RWPE2 (cell line): ENCODE measurements at regions not wholly inside any gene's neighbourhood (a gene's known extent, or its start where the extent isn't known, plus 50 kb on each side); places are given as distances from the start of the nearest gene placed in this dataset.

ENCODE experiments used
- ATAC-seq: fragments of 200-7000 bp; cut with Tn5 transposase; 3 replicates; pipeline ENCODE4 v1.9.1; 2021; ENCODE audit warnings: low read depth
- DNase-seq: peaks from one replicate; pipeline ENCODE4 v3.0.0-alpha.2; 2020; ENCODE audit warnings: low spot score
- H3K27ac ChIP-seq: fragments of 450-650 bp; 2 replicates; pipeline ENCODE4 v1.5.1; 2017; ENCODE audit warnings: mild to moderate bottlenecking; ENCODE audit not compliant: poor library complexity, severe bottlenecking
- H3K27me3 ChIP-seq: fragments of 250-450 bp; sonication (Bioruptor Pico); 2 replicates; pipeline ENCODE4 v1.5.1; 2021; ENCODE audit warnings: mild to moderate bottlenecking, moderate library complexity; ENCODE audit not compliant: insufficient read depth, poor library complexity, severe bottlenecking
- H3K36me3 ChIP-seq: fragments of 250-450 bp; sonication (Bioruptor Pico); 2 replicates; pipeline ENCODE4 v1.5.1; 2020; ENCODE audit warnings: low read depth, mild to moderate bottlenecking, moderate library complexity
- H3K4me1 ChIP-seq: fragments of 250-450 bp; sonication (Bioruptor Pico); 2 replicates; pipeline ENCODE4 v1.5.1; 2021; ENCODE audit warnings: mild to moderate bottlenecking, moderate library complexity; ENCODE audit not compliant: insufficient read depth, poor library complexity, severe bottlenecking
- H3K4me3 ChIP-seq: fragments of 250-450 bp; sonication (Bioruptor Pico); 2 replicates; pipeline ENCODE4 v1.5.1; 2021; ENCODE audit warnings: mild to moderate bottlenecking, moderate library complexity; ENCODE audit not compliant: severe bottlenecking
- H3K9me3 ChIP-seq: fragments of 250-450 bp; sonication (Bioruptor Pico); 2 replicates; pipeline ENCODE4 v1.5.1; 2021; ENCODE audit warnings: mild to moderate bottlenecking, moderate library complexity; ENCODE audit not compliant: severe bottlenecking
- CTCF ChIP-seq: fragments of 450-650 bp; IDR thresholded peaks from one replicate; pipeline ENCODE4 v1.5.1; 2017; ENCODE audit warnings: mild to moderate bottlenecking, moderate library complexity; ENCODE audit not compliant: poor library complexity, severe bottlenecking

- ATAC-seq, result no peak
- Histone ChIP-seq H3K4me1 (no peaks in the 10 kb centered on the region), H3K27me3 (no peaks in the 10 kb centered on the region), H3K36me3 (no peaks in the 10 kb centered on the region), H3K27ac (no peak overlapping the region), H3K4me3 (no peak overlapping the region), H3K9me3 (no peaks in the 10 kb centered on the region)
- no peak for DNase-seq
- TF ChIP-seq CTCF, result no peak
Measured at GRCh38 chr3:168747697-168748096, 652.0 kb upstream of the GOLIM4 start.

- no peak for DNase-seq
Measured at GRCh38 chr3:168738527-168739325, 643.0 kb upstream of the GOLIM4 start.

GRCh38 chr3:168736202-168736601, 640.5 kb upstream of the GOLIM4 start:
- DNase-seq, result no peak
- no peak overlapping the region for H3K4me3 ChIP-seq
- no peak for ATAC-seq
- no peak overlapping the region for H3K27ac ChIP-seq
- no peak for TF ChIP-seq CTCF
- no peaks in the 10 kb centered on the region for H3K27me3 ChIP-seq
- no peaks in the 10 kb centered on the region for H3K36me3 ChIP-seq
- no peaks in the 10 kb centered on the region for H3K4me1 ChIP-seq
- no peaks in the 10 kb centered on the region for H3K9me3 ChIP-seq

More at GRCh38 chr3:168738527-168739325, 643.0 kb upstream of the GOLIM4 start:
- Histone ChIP-seq H3K27ac (no peak overlapping the region), H3K27me3 (no peaks in the 10 kb centered on the region), H3K4me3 (no peak overlapping the region), H3K4me1 (no peaks in the 10 kb centered on the region), H3K9me3 (no peaks in the 10 kb centered on the region), H3K36me3 (no peaks in the 10 kb centered on the region)
- TF ChIP-seq CTCF, result no peak
- no peak for ATAC-seq

GRCh38 chr3:168730073-168730472, 634.3 kb upstream of the GOLIM4 start:
- Histone ChIP-seq H3K9me3 (no peaks in the 10 kb centered on the region), H3K27ac (no peak overlapping the region), H3K4me1 (no peaks in the 10 kb centered on the region), H3K27me3 (no peaks in the 10 kb centered on the region), H3K36me3 (no peaks in the 10 kb centered on the region), H3K4me3 (no peak overlapping the region)
- ATAC-seq (no peak), DNase-seq (no peak)
- no peak for TF ChIP-seq CTCF

GRCh38 chr3:168722091-168722490, 626.4 kb upstream of the GOLIM4 start:
- no peak for TF ChIP-seq CTCF
- H3K9me3 ChIP-seq, result no peaks in the 10 kb centered on the region
- no peaks in the 10 kb centered on the region for H3K4me1 ChIP-seq
- H3K27me3 ChIP-seq, result no peaks in the 10 kb centered on the region
- no peak for DNase-seq
- H3K36me3 ChIP-seq, result no peaks in the 10 kb centered on the region
- H3K27ac ChIP-seq, result no peak overlapping the region
- H3K4me3 ChIP-seq, result no peak overlapping the region
- peak; percentile 50; the same call in 1 of the 3 replicates for ATAC-seq
